IPS DF 19.7 (cell line): ENCODE measurements at regions not wholly inside any gene's neighbourhood (a gene's known extent, or its start where the extent isn't known, plus 50 kb on each side); places are given as distances from the start of the nearest gene placed in this dataset.
A peak's percentile ranks its signal among the peaks of the same experiment; 100 is the strongest.
"Not testable (repeated sequence)": the region's sequence is repeated elsewhere in the genome, so short reads cannot be mapped to it uniquely, and the experiment has no call there.

ENCODE experiments used
- DNase-seq: peaks from one replicate; pipeline ENCODE4 v3.0.0-alpha.2; 2013; ENCODE audit warnings: low read depth, low spot score

DNA sequence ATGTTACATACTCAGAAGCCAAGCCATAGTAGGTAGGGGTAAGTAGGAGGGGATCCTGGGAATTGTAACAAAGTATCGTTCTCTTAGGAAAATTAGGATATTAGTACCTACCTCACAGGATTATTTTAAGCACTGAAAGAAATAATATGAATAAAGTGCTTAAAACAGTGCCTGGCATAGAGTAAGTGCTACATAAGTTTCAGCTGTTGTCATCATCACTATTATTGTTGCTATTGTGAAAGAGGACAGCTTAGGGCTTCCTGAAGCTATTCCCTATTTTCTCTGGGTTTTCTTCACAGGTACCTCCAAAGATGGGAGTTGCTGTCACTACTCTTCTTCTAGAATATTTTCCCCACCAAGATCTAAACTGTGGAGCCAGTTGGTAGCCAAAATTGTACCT, 443.7 kb upstream of the FGF16 start:
- no peak for DNase-seq

DNA sequence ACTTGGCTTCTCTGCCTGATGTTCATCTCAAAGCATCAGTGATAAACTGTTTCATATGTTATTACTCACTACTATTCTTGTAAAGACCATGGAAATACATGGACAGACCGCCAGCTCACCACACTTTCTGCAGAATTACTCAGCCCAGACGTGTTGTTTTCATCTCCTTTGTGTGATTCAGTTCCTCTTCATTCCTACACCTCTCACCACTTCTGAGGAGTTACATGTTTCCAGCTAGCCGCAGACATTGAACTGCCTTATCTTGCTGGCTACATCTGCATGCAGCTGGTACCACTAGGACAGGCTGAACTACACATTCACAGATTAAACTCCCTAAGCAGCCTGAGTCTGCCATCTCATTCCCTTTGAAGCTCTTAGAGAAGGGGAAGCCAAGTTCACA, 443.2 kb upstream of the FGF16 start:
- no peak for DNase-seq

DNA sequence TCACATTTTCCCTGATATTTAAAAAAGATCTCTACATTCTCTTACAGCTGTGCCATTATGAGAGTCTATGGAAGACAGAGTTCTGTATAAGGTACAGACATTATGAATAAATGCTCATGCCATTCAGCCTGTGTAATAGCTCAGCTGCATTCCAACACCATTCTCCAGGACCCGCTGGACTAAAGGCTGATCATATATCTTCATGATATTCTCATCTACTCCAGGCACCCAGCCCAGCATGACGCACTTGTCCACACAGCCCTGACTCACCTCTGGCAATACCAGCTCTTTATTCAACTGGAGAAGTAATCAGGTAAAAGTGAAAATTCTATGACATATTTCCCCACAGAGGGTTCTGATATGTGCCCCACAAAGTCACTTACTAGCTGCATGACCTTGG, 437.5 kb upstream of the FGF16 start:
- no peak for DNase-seq

DNA sequence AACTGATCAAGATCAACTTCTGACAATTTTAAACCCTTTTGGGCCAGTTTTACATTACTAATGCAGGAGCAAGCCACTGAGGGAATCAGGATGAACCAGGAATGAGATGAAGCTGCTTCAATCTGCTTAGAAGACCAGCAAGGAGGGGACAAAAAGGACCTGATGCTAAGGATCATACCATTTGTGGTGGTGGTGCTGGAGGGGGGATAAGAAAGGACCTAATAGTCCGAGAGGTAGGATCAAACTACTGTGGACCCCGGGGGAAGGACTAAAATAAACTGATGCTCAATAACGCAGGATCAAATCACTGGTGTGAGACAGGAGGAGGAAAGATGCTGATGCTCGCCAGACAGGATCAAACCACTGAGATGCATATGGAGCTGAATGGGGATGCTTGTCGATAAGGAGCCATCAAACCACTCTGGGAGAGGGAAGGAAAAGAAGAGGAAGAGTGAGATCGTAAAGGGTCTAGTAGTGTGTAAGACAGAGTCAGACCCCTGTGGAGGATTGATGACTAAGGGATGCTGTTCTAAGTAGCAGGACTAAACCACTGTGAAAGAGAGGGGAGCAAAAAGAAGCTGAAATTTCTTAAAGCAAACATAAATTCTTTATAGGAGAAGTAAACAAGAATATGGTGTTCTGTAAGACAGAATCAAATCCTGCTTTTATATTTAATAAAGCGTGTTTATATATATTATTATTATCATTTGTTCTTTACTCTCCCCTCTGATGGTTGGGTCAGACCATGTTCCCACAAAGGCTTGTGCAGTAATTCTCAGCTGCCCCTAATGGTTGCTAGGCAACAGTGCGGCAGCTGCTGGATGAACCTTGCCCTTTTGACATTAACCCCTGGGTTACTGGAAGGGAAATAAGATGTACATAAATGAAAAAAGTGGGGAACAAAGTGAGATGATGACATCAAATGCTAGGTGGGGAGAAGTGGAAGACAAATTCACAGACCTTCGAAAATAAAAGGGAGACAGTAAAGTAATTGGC, 432.5 kb upstream of the FGF16 start:
- DNase-seq: peak; percentile 35

DNA sequence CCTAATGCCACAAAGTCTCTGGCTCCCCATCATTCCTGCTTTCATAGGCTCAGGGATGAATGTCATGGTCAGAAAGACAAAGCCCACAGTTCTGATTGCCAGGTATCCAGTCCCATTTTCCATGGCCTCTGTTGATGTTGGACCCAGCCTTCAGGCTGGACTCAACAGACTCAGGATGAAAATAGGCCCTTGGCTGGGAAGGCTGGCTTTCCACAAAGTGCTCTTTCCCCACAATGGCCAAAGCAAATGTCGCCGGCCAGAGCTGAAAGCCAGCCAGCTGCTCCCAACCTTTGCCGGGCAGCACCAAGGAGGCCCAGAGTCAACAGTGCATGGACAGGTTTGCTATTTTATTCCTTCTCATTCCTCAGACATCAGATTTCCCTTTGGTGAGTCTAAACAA, 430.1 kb upstream of the FGF16 start:
- DNase-seq: no peak

DNA sequence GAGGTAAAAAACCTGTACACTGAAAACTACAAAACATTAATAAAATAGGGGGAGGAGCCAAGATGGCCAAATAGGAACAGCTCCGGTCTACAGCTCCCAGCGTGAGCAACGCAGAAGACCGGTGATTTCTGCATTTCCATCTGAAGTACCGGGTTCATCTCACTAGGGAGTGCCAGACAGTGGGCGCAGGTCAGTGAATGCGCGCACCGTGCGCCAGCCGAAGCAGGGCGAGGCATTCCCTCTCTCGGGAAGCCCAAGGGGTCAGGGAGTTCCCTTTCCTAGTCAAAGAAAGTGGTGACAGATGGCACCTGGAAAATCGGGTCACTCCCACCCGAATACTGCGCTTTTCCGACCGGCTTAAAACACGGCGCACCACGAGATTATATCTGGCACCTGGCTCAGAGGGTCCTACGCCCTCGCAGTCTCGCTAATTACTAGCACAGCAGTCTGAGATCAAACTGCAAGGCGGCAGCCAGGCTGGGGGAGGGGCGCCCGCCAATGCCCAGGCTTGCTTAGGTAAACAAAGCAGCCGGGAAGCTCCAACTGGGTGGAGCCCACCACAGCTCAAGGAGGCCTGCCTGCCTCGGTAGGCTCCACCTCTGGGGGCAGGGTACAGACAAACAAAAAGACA, 400.9 kb upstream of the FGF16 start:
- not testable (repeated sequence) for DNase-seq

DNA sequence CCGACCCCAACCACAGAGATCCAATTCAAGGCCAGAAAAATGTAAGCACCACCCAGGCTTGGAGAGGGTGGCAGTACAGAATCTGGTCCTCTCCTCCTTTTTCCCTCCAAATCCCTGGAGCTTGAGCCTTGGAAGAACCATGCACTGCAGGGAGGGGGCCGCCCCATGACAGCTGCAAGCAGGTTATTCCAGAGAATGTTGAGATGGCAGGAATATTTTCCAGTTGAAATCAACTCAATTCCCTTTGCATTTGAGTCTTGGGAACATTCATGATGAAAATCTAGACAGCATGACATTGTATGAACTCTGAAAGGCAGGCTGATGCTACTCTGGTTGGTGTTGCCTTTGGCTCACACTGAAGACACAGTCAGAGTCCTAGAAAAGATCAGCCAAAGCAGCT, 386.6 kb upstream of the FGF16 start:
- DNase-seq: no peak

DNA sequence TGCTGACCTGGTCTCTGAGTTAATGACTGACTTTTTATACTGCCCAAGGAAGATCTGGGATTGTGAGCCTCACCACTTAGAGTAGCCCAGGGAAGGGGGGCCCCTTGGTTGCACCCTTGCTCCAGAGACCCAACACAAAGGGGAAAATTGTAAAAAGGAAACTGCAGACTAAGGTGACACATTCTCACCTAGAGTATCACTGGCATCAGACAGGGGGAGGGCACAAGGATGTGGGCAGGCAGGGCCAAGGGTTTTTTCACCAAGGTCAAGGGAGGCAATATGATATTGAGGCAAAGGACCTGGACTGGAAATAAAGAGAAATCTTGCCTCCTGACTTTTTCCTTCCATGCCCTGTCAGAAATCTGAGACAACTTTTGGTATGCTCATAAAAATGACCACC, 386.2 kb upstream of the FGF16 start:
- no peak for DNase-seq

DNA sequence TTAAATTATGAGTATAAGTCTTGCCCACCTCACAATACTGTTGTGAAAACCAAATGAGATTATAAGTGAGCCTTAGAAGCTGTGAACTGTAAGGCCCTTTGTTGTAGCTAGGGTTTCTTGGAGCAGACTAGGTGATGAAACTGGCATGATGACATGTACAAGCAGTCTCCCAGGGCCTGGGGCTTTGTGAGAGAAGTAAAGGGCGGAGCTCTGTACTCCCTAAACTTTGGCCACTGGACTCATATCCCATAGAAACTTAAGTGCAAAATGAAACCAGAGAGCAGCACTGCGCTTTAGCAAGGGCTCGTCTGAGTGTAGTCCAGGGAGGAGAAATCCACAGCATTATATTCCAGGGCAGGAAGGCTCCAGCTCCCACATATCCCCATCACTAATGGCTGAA, 385.6 kb upstream of the FGF16 start:
- no peak for DNase-seq

DNA sequence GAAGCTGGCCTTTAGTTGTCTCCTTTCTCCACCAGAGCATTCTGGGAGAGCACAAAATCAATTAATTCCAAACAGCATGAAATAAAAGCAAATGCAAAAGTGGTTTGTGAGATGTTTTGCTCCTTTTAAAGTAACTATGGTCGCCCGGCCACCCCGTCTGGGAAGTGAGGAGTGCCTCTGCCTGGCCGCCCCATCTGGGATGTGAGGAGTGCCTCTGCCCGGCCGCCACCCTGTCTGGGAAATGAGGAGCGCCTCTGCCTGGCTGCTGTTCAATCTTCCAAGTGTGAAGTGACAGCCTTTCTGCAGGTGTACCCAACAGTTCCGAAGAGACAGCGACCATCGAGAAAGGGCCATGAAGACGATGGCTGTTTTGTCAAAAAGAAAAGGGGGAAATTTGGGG, 381.3 kb upstream of the FGF16 start:
- DNase-seq: no peak

DNA sequence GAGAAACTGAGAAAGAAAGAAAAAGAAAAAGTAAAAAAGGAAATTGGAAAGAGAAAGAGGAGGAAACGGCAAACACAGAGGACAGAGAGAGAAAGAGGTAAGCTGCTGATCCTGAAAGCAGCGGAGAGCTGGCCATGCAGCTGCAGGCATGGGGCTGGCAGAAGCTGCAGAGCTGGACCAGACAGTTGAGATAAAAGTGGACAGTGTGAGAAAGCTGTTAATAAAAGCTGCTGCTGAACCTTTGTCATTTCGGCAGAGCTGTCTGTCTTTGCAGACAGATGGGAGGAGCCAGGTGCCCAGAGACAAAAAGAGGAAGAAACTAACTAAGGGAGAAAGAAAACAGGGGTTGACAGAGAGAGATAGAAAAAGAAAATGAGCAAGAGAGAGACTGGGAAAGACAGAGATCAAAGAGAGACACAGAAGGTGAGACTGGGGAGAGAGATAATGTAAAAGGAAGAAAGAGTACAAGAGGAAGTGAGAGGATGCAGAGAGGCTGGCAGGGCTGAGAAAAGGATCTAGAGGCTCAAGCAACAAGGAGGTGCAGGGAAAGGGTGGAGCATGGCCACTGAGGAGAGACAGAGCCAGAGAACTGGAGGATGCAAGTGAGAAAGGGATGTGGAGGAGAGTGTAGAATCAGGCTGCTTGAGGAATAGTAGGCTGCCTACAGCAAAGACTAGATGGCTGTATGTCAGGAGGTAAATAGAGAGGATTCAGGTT, 376.8 kb upstream of the FGF16 start:
- no peak for DNase-seq

DNA sequence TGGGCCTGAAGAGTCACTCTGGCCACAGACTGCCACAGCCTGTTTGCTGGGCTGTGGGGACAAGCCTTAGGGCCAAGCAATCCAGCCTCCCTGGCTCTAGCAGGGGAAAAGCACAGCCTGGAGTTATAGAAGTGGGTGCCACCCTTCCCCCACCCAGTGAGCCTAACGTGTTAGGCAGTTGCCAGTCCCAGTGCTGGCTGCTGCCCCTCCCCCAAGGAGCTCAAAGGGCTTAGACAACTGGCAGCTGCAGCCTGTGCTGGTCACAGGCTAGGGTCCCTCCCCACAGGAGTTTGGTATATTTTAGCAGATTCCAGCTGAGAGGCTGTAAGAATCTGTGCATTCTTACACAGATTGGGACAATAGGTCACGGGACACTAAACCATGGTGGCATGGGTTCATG, 370.3 kb upstream of the FGF16 start:
- DNase-seq: no peak

DNA sequence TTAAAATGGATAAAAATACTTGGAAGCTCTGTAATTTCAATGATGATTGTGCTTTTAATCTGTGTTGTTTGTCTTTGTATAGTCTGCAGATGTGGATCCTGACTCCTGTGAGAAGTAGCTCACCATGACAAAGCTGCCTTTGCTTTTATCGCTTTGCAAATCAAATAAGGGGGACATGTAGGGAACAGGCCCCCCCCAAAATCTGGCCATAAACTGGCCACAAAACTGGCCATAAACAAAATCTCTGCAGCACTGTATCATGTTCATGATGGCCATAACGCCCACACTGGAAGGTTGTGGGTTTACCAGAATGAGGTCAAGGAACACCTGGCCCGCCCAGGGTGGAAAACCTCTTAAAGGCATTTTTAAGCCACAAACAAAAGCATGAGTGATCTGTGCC, 366.0 kb upstream of the FGF16 start:
- not testable (repeated sequence) for DNase-seq

DNA sequence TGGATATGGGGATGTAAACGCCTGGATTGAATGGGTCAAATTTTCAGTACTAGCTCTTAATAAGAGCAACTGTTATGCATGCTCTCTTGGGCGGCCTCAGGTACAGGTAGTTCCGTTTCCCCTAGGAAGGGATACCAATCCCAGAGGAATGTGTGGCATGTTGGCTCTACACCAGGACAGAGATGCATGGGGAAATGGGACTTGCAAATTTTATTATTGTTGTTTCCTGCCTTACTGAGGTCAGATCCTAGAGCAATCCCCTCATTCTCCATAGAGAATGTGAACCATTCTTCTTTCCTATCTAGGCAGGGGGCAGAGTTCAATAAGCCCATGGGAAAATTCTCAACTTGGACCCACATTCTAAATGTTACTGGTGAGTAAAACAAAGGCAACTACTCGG, 361.8 kb upstream of the FGF16 start:
- peak; percentile 5 for DNase-seq

DNA sequence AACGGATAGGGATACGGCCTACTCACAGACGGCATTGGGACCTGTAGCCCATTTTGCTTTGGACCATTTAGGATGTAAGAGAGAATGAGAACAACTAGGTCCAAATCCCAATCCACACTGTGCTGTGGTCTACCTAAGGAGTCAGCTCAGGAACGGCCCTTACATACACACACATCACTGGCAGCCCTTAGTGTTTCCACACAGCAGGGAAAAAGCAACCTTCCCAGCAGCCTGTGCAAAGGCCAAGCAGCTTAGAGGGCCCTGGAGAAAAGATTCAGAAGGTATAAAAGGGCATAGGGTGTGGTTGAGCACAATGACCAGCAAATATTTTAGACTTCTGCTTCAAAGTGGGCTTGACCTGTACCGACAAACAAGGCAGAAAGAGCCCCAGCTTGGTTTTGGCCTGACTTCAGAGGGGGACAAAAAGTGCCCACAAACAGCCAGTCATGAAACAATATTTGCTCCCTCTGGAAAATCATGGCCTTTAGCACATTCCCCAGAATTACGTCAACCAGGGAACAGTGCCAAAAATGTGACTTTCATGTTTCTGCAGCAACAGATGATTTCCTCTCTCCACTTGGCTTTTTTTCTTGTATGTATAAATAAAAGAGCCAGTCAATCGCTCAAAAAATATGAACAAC, 359.5 kb upstream of the FGF16 start:
- DNase-seq: no peak

DNA sequence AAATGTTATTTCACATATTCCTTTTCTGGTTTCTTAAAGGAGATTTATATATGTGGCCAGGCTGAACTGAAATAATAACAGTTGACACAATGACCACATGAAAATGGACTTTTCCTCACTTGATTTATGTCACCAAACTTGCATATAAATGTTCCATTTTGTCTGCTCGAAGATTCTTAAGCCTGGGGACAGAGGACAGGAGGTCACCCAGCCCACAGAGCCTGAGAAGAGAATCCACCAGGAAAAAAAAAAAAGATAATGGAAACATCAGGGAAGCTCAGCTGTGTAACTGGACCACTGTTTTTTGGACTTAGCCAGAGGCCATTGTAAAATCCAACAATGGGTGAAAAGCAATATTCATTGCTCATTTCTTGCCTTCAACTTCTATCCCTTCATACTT, 359.0 kb upstream of the FGF16 start:
- no peak for DNase-seq

DNA sequence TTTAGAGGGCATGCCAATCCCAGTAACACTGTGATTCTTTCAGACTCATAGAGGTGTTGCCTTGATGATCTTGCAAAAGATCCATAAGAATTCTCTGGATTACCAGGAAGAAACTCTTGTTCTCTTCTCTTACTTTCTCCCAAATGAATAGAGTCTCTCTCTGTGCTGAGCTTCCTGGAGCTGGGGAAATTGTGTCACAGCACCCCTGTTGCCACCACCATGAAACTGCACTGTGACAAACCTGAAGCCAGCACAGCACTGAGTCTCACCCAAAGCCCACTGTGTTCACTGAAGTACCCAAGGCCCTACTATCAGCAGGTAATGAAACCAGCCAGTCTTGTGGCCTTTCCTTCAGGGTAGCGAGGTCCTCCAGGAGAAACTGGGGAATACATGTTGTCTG, 332.7 kb upstream of the FGF16 start:
- DNase-seq: no peak

DNA sequence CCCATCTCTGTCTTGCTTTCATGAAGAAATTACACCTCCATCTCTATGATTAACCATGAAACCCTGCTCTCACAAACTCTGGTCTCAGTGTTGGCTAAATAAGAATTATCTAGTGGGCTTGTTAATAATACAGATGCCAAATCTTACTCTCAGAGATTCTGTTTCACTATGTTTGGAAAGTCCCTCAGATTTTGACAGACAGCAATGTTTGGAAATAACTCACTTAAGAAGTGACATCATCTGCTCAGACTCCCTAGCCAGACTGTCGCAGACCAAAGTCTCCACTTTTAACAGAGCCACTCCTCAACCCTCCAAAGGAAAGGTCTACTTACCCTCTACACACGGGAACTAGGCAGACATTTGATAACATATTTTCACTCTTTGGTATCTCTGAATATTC, 328.5 kb upstream of the FGF16 start:
- DNase-seq: no peak

DNA sequence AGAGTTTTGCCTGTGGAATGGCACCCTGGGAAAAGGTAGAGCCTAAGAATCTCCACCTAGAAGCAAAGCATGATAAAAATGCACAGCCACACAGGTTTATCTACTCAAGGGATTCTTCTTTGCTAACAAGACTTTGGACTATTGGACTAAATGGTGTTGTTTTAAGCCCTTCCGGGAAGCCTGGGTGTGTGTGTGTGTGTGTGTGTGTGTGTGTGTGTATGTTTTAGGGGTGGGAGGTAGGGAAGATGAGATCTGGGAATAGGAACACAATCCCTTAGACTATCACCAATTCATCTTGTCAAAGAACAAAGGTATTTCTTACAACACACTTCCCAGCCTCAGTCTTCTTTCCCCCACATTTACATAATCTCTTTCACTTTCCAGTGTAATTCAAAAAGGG, 327.5 kb upstream of the FGF16 start:
- DNase-seq: no peak

DNA sequence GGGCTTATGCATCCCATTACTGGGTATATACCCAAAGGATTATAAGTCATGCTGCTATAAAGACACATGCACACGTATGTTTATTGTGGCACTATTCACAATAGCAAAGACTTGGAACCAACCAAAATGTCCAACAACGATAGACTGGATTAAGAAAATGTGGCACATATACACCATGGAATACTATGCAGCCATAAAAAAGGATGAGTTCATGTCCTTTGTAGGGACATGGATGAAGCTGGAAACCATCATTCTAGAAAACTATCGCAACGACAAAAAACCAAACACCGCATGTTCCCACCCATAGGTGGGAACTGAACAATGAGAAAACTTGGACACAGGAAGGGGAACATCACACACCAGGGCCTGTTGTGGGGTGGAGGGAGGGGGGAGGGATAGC, 323.3 kb upstream of the FGF16 start:
- DNase-seq: not testable (repeated sequence)

DNA sequence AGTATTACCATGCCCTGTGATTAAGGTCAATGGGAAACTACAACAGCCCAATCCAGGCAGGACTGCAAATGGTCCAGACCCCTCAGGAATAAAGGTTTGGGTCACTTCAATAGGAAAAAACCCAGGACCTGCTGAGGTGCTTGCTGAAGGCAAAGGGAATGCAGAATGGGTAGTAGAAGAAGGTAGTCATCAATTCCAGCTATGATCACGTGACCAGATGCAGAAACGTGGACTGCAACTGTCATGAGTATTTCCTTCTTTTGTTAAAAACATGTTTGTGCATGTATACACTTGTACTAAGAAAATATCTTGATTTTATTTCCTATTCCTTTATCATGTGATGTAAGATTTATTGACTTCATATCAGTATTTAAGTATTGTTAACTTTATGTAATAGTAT, 319.6 kb upstream of the FGF16 start:
- not testable (repeated sequence) for DNase-seq

DNA sequence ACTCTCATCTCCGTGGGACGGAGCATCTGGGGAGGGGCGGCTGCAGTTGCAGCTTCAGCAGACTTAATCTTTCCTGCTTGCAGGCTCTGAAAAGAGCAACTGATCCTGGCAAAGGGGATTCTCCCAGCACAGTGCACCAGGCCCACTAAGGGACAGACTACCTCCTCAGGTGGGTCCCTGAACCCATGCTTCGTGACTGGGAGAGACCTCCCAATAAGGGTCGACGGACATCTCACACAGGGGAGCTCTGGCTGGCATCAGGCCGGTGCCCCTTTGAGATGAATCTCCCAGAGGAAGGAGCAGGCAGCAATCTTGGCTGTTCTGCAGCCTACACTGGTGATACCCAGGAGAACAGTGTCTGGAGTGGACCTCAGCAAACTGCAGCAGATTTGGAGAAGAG, 303.3 kb upstream of the FGF16 start:
- DNase-seq: no peak
